IMR-90 (cell line): ENCODE measurements at regions not wholly inside any gene's neighbourhood (a gene's known extent, or its start where the extent isn't known, plus 50 kb on each side); places are given as distances from the start of the nearest gene placed in this dataset.

ENCODE experiments used
- ATAC-seq: fragments of 200-7000 bp; cut with Tn5 transposase; 2 replicates; pipeline ENCODE4 v1.9.1; 2020; ENCODE audit warnings: low read depth, mild to moderate bottlenecking, moderate library complexity
- BruUV-seq: library from RNA; stranded (reverse); fragments of 400-500 nt; replicated peaks from 2 replicates; lab custom pipeline; 2021; lab: Mats Ljungman, UMichigan
- CTCF ChIA-PET: fragments of 300-600 bp; formaldehyde crosslinking; extraction: SDS; loops from one replicate; lab custom pipeline; 2021; ENCODE audit warnings: antibody characterized with exemption; lab: Yijun Ruan, JAX
- POLR2A ChIA-PET: fragments of 300-600 bp; sonication (Branson Sonifier 250); formaldehyde crosslinking; loops from one replicate; lab custom pipeline; 2022; ENCODE audit warnings: antibody characterized with exemption; ENCODE audit not compliant: unreplicated experiment; lab: Charles Lee
- DNase-seq: peaks from one replicate; pipeline ENCODE4 v3.0.0; 2013
- H2AFZ ChIP-seq: replicated peaks from 2 replicates; pipeline ENCODE3; 2013; ENCODE audit warnings: low read length, mild to moderate bottlenecking; ENCODE audit not compliant: poor library complexity
- H2AK5ac ChIP-seq: 2 replicates; pipeline ENCODE4 v1.6.1; 2013; ENCODE audit warnings: low read depth, low read length, inconsistent platforms
- H2AK9ac ChIP-seq: replicated peaks from 2 replicates; pipeline ENCODE3; 2013; ENCODE audit warnings: mild to moderate bottlenecking, low read depth, low read length, moderate library complexity; ENCODE audit not compliant: poor library complexity
- H2BK120ac ChIP-seq: 2 replicates; pipeline ENCODE4 v1.6.1; 2013; ENCODE audit warnings: low read depth, low read length, inconsistent platforms
- H2BK15ac ChIP-seq: 3 replicates; pipeline ENCODE4 v1.6.1; 2013; ENCODE audit warnings: low read depth, low read length, inconsistent platforms
- H2BK20ac ChIP-seq: 2 replicates; pipeline ENCODE4 v1.6.1; 2013; ENCODE audit warnings: low read depth, mild to moderate bottlenecking, inconsistent platforms, low read length, moderate library complexity
- H2BK5ac ChIP-seq: 2 replicates; pipeline ENCODE4 v1.6.1; 2013; ENCODE audit warnings: mild to moderate bottlenecking, low read depth, low read length, inconsistent platforms; ENCODE audit not compliant: poor library complexity, severe bottlenecking
- H3K14ac ChIP-seq: replicated peaks from 2 replicates; pipeline ENCODE4 v1.6.1; 2013; ENCODE audit warnings: low read depth, low read length, inconsistent platforms
- H3K18ac ChIP-seq: 2 replicates; pipeline ENCODE4 v1.6.1; 2013; ENCODE audit warnings: low read depth, low read length, control low read depth
- H3K23ac ChIP-seq: 2 replicates; pipeline ENCODE4 v1.6.1; 2013; ENCODE audit warnings: low read depth, low read length, inconsistent platforms
- H3K27ac ChIP-seq: 2 replicates; pipeline ENCODE4 v1.5.1; 2013; ENCODE audit warnings: mild to moderate bottlenecking, control low read depth, low read length; ENCODE audit not compliant: insufficient read depth
- H3K27me3 ChIP-seq: 2 replicates; pipeline ENCODE4 v1.6.1; 2013; ENCODE audit warnings: low read length; ENCODE audit not compliant: control insufficient read depth, insufficient read depth
- H3K36me3 ChIP-seq: 2 replicates; pipeline ENCODE4 v1.6.1; 2013; ENCODE audit warnings: low read length, mixed read lengths; ENCODE audit not compliant: control insufficient read depth, insufficient read depth
- H3K4ac ChIP-seq: 2 replicates; pipeline ENCODE4 v1.6.1; 2013; ENCODE audit warnings: low read depth, low read length, inconsistent platforms
- H3K4me1 ChIP-seq: 2 replicates; pipeline ENCODE4 v1.6.1; 2013; ENCODE audit warnings: low read length, mixed read lengths; ENCODE audit not compliant: control insufficient read depth, insufficient read depth
- H3K4me2 ChIP-seq: 2 replicates; pipeline ENCODE4 v1.6.1; 2013; ENCODE audit warnings: low read depth, mild to moderate bottlenecking, control low read depth, low read length, moderate library complexity
- H3K4me3 ChIP-seq: 2 replicates; pipeline ENCODE4 v1.5.1; 2013; ENCODE audit warnings: low read depth, mild to moderate bottlenecking, control low read depth, low read length, moderate library complexity; ENCODE audit not compliant: insufficient read depth
- H3K56ac ChIP-seq: 2 replicates; pipeline ENCODE4 v1.6.1; 2013; ENCODE audit warnings: low read length, inconsistent platforms; ENCODE audit not compliant: insufficient read depth; ENCODE audit errors: extremely low read depth
- H3K79me1 ChIP-seq, 2 experiments: 2 replicates each; pipeline ENCODE4 v1.6.1; 2013; ENCODE audit warnings: low read length in 2 of 2, inconsistent platforms in 1 of 2, low read depth in 1 of 2
- H3K9ac ChIP-seq: 2 replicates; pipeline ENCODE4 v1.6.1; 2013; ENCODE audit warnings: low read depth, low read length, control low read depth
- H3K9me1 ChIP-seq: 2 replicates; pipeline ENCODE4 v1.6.1; 2013; ENCODE audit warnings: low read length, inconsistent platforms; ENCODE audit not compliant: insufficient read depth
- H3K9me3 ChIP-seq: 2 replicates; pipeline ENCODE4 v1.6.1; 2013; ENCODE audit warnings: low read length; ENCODE audit not compliant: control insufficient read depth, insufficient read depth
- H4K20me1 ChIP-seq: 2 replicates; pipeline ENCODE4 v1.6.1; 2013; ENCODE audit warnings: low read length, inconsistent platforms; ENCODE audit not compliant: insufficient read depth
- H4K5ac ChIP-seq: 2 replicates; pipeline ENCODE4 v1.6.1; 2013; ENCODE audit warnings: mild to moderate bottlenecking, low read depth, low read length, control low read depth
- H4K8ac ChIP-seq, 2 experiments: 2 replicates each; pipeline ENCODE4 v1.6.1; 2013; ENCODE audit warnings: low read depth in 2 of 2, low read length in 2 of 2, control low read depth in 1 of 2, inconsistent platforms in 1 of 2
- H4K91ac ChIP-seq: 2 replicates; pipeline ENCODE4 v1.6.1; 2013; ENCODE audit warnings: low read depth, low read length, inconsistent platforms; ENCODE audit not compliant: insufficient read depth
- FOS ChIP-seq: fragments of 150-350 bp; IDR thresholded peaks from 2 replicates; pipeline ENCODE4 v1.6.1; 2016; ENCODE audit warnings: low read depth, low read length
- RCOR1 ChIP-seq: IDR thresholded peaks from 2 replicates; pipeline ENCODE4 v1.6.1; 2012; ENCODE audit warnings: mild to moderate bottlenecking, low read length, improper control_type of control experiment; ENCODE audit not compliant: insufficient replicate concordance
- USF2 ChIP-seq: fragments of 150-350 bp; IDR thresholded peaks from 2 replicates; pipeline ENCODE4 v1.6.1; 2017; ENCODE audit warnings: mild to moderate bottlenecking, antibody characterized with exemption, low read length, low read depth
- WGBS, 2 experiments: methylation state at CpG; one replicate each; pipeline versions ENCODE4 v1.1.5 to v1.1.7; 2013; ENCODE audit warnings: missing lambda C conversion rate in 2 of 2; ENCODE audit not compliant: insufficient read length in 1 of 2; ENCODE audit errors: extremely low coverage in 2 of 2; 5-methylcytosine and 5-hydroxymethylcytosine counted together
- dilution Hi-C: fragments of 300-500 bp; cut with HindIII; formaldehyde crosslinking; loops from one replicate; pipeline ENCODE4 v1.14.3; 2018; ENCODE audit warnings: low sequenced_read_pairs; ENCODE audit not compliant: unreplicated experiment
- in situ Hi-C: fragments of 300-500 bp; cut with MboI; formaldehyde crosslinking; loops from 3 replicates; pipeline ENCODE4 v1.14.3; 2019; ENCODE audit warnings: low sequenced_read_pairs, inconsistent platforms, mixed read lengths
- intact Hi-C: fragments of 100-400 bp; cut with micrococcal nuclease; formaldehyde crosslinking; loops from 2 replicates; pipeline ENCODE4 v1.10.0; 2022

- Histone ChIP-seq H3K23ac (no peak overlapping the region), H3K9me1 (peaks cover 6% of the 10 kb centered on the region), H4K20me1 (no peaks in the 10 kb centered on the region), H4K5ac (no peak overlapping the region), H3K4me2 (no peak overlapping the region), H3K4ac (no peak overlapping the region), H2BK15ac (no peak overlapping the region), H2BK120ac (no peak overlapping the region), H3K79me1 (peaks cover 0 to 11% of the 10 kb centered on the region in 2 experiments; a peak in 2 of 4 replicates), H2AK9ac (no peak overlapping the region), H3K9ac (no peak overlapping the region), H3K4me1 (peaks cover 22% of the 10 kb centered on the region), H2BK20ac (no peak overlapping the region), H2BK5ac (no peak overlapping the region), H3K56ac (no peak overlapping the region), H4K91ac (no peak overlapping the region), H3K27me3 (no peaks in the 10 kb centered on the region), H3K36me3 (peaks cover 3% of the 10 kb centered on the region; the same call in 1 of the 2 replicates), H2AK5ac (no peak overlapping the region; the same call in 1 of the 2 replicates), H4K8ac (no peak overlapping the region), H3K9me3 (no peaks in the 10 kb centered on the region), H3K14ac (no peak overlapping the region), H3K18ac (no peak overlapping the region), H2AFZ (no peak overlapping the region), H3K4me3 (no peak overlapping the region), H3K27ac (no peak overlapping the region)
- intact Hi-C loops, result no loop called here
- CTCF ChIA-PET, result no interaction called here
- WGBS, 2 experiments, result 79% methylated on average over 2 of the region's 5 CpGs; no CpG with 5 or more reads in 1 of the 2 experiments
- BruUV-seq, result no TSS peak
- ATAC-seq, result no peak
- dilution Hi-C loops, result no loop called here
- in situ Hi-C loops, result no loop called here
- POLR2A ChIA-PET, result no interaction called here
- no peak for DNase-seq
- TF ChIP-seq USF2 (no peak), RCOR1 (no peak), FOS (no peak)
Observed at GRCh38 chr15:96266456-96266855, 64.0 kb upstream of the NR2F2 start.
